ENCODE measurements at regions not wholly inside any gene's neighbourhood (a gene's known extent, or its start where the extent isn't known, plus 50 kb on each side); places are given as distances from the start of the nearest gene placed in this dataset.

DNA sequence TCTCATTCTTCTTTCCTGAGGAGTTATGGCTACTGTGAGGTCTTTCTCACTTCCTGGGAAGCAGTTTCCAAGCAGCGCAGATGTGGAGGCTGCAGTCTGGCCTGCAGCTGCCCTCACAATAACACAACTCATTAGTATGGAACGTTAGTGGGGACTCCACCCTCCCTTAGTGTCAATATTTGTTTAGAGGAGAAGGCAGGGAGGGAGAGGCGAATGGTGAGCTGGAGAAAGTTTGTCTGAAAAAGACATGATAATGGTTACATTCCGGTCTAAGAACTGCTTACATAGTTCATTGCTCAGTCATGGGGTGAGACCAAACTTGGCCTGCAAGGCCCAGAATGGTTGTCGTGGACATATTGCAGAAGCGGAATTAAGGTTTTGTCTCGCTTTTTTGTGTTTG is 170.2 kb downstream of the HS3ST3B1 start:
- H3K27me3 ChIP-seq (ENCODE audit: control insufficient read depth in 1 of 2, insufficient read depth in 2 of 2, low read length in 2 of 2) = no peaks in the 10 kb centered on the region
- peaks cover 25% of the 10 kb centered on the region for H3K4me1 ChIP-seq (ENCODE audit: insufficient read depth, low read length)
- H2AFZ ChIP-seq (ENCODE audit: low read length) = no peak overlapping the region
- in situ Hi-C loops (cut with HindIII; ENCODE audit: extremely low pct_ligation_motif_present, low pct_unique_long_range_greater_than_20kb) = no loop called here
- WGBS (ENCODE audit: low lambda C conversion rate) = 26% methylated on average over 7 of the region's 7 CpGs
- ChIA-PET POLR2A (interaction anchor here (0.8 to 1.3 kb wide), 3 partner anchors 98 to 171 kb away, joined by 3 to 5 read pairs (median 3); partner anchors contain the start of gene HS3ST3B1), CTCF (ENCODE audit: low intra/inter-chr PET ratio, low total read pairs) (no interaction called here)
- H3K9me3 ChIP-seq (ENCODE audit: low read length) = no peaks in the 10 kb centered on the region
- peaks cover 2% of the 10 kb centered on the region for H3K79me2 ChIP-seq (ENCODE audit: insufficient read depth, low read length)
- 0 out of 2 replicates have a peak overlapping the region, but pooled peaks have one; percentile 1 for H3K4me2 ChIP-seq (ENCODE audit: low read depth, low read length)
- DNase-seq (ENCODE audit: low spot score) = peak; percentile 89
- no peak overlapping the region for H3K9ac ChIP-seq (ENCODE audit: insufficient read depth, low read depth, low read length)
- FAIRE-seq = peak; percentile 76
- H3K4me3 ChIP-seq (replicated peaks in 1 of 3; ENCODE audit: insufficient read depth in 1 of 3, low read depth in 2 of 3, low read length in 3 of 3) = no peak overlapping the region
- ATAC-seq = peak; percentile 96
- peaks cover 11 to 55% of the 10 kb centered on the region in 2 experiments for H3K36me3 ChIP-seq (replicated peaks in 1 of 2; ENCODE audit: control insufficient read depth in 1 of 2, insufficient read depth in 2 of 2, low read length in 2 of 2)
- H3K27ac ChIP-seq (ENCODE audit: extremely low read length, insufficient read depth, low read length) = no peak overlapping the region
- no TSS peak for BruUV-seq (replicated peaks)
- intact Hi-C loops (cut with micrococcal nuclease; ENCODE audit: unreplicated experiment) = no loop called here
- H4K20me1 ChIP-seq (ENCODE audit: insufficient read depth, low read length) = no peaks in the 10 kb centered on the region
- TF ChIP-seq E2F2 (CRISPR knock-in tag; IDR thresholded peaks at IDR 0.05; ENCODE audit: borderline replicate concordance) (no peak), ZNF547 (CRISPR knock-in tag; IDR thresholded peaks at IDR 0.05) (no peak), HDAC1 (CRISPR knock-in tag; IDR thresholded peaks at IDR 0.05) (0 out of 2 replicates have a peak, but pooled peaks have one; percentile 33), TP53 (CRISPR knock-in tag; conservative IDR thresholded peaks at IDR 0.05) (no peak), ZNF446 (CRISPR knock-in tag; IDR thresholded peaks at IDR 0.05) (no peak), HNF1A (IDR thresholded peaks at IDR 0.05; ENCODE audit: low read depth) (no peak), HNF1A (CRISPR knock-in tag; IDR thresholded peaks at IDR 0.05; ENCODE audit: borderline replicate concordance) (no peak), CBX1 (IDR thresholded peaks at IDR 0.05; ENCODE audit: low read depth) (no peak), NAIF1 (CRISPR knock-in tag; IDR thresholded peaks at IDR 0.05; ENCODE audit: borderline replicate concordance) (no peak), TBX3 (IDR thresholded peaks at IDR 0.05; ENCODE audit: borderline replicate concordance) (no peak), ZMAT3 (CRISPR knock-in tag; conservative IDR thresholded peaks at IDR 0.05) (no peak), MAF1 (CRISPR knock-in tag; IDR thresholded peaks at IDR 0.05; ENCODE audit: borderline replicate concordance) (no peak), ZSCAN31 (CRISPR knock-in tag; IDR thresholded peaks at IDR 0.05; ENCODE audit: low read depth) (no peak), ZNF746 (CRISPR knock-in tag; IDR thresholded peaks at IDR 0.05) (peak; percentile 82; the same call in 1 of the 2 replicates), ZNF790 (CRISPR knock-in tag; IDR thresholded peaks at IDR 0.05; ENCODE audit: borderline replicate concordance) (no peak), CBFB (CRISPR knock-in tag; IDR thresholded peaks at IDR 0.05) (no peak), ZNF7 (CRISPR knock-in tag; IDR thresholded peaks at IDR 0.05) (no peak), CHCHD3 (CRISPR knock-in tag; IDR thresholded peaks at IDR 0.05) (no peak), ZNF256 (CRISPR knock-in tag; conservative IDR thresholded peaks at IDR 0.05) (no peak)
- TF ChIP-seq, protein P1, sequence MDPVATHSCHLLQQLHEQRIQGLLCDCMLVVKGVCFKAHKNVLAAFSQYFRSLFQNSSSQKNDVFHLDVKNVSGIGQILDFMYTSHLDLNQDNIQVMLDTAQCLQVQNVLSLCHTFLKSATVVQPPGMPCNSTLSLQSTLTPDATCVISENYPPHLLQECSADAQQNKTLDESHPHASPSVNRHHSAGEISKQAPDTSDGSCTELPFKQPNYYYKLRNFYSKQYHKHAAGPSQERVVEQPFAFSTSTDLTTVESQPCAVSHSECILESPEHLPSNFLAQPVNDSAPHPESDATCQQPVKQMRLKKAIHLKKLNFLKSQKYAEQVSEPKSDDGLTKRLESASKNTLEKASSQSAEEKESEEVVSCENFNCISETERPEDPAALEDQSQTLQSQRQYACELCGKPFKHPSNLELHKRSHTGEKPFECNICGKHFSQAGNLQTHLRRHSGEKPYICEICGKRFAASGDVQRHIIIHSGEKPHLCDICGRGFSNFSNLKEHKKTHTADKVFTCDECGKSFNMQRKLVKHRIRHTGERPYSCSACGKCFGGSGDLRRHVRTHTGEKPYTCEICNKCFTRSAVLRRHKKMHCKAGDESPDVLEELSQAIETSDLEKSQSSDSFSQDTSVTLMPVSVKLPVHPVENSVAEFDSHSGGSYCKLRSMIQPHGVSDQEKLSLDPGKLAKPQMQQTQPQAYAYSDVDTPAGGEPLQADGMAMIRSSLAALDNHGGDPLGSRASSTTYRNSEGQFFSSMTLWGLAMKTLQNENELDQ (CRISPR knock-in tag; IDR thresholded peaks at IDR 0.05; ENCODE audit: borderline replicate concordance) = no peak

Measured in HepG2 (cell line).